ENCODE measurements at regions not wholly inside any gene's neighbourhood (a gene's known extent, or its start where the extent isn't known, plus 50 kb on each side); places are given as distances from the start of the nearest gene placed in this dataset.

- TF ChIP-seq GATA3 (IDR thresholded peaks at IDR 0.05; ENCODE audit: low read depth, low read length) (no peak), GATA2 (IDR thresholded peaks at IDR 0.05; ENCODE audit: low read depth, low read length) (no peak)
Measured at GRCh38 chr5:123673107-123673506, 161.1 kb downstream of the CSNK1G3 start.

All from SH-SY5Y (cell line).